Activated T-helper 1 cell treated with anti-CD3 and anti-CD28 coated beads, Interleukin-12 subunit alpha, Interleukin-12 subunit beta, Interleukin-2, Interleukin-4 antibody, amounts not matched to agents 30 ng/mL and 10 ng/mL and 1 ng/mL, durations not matched to agents 14 hours and 24 hours and 36 hours (primary cell): ENCODE measurements at regions not wholly inside any gene's neighbourhood (a gene's known extent, or its start where the extent isn't known, plus 50 kb on each side); places are given as distances from the start of the nearest gene placed in this dataset.

ENCODE experiments used
- DNase-seq: peaks from one replicate; pipeline ENCODE4 v3.0.0; 2021; ENCODE audit warnings: low spot score
- H3K27ac Mint-ChIP-seq: one replicate; pipeline ENCODE4 v1.8.0; 2021; ENCODE audit warnings: mild to moderate bottlenecking, mixed read lengths
- H3K27me3 Mint-ChIP-seq: one replicate; pipeline ENCODE4 v1.8.0; 2022; ENCODE audit warnings: mild to moderate bottlenecking, moderate library complexity, mixed read lengths; ENCODE audit not compliant: insufficient read depth
- H3K36me3 Mint-ChIP-seq: one replicate; pipeline ENCODE4 v1.8.0; 2021; ENCODE audit warnings: low read depth, mixed read lengths
- H3K4me1 Mint-ChIP-seq: one replicate; pipeline ENCODE4 v1.8.0; 2021; ENCODE audit warnings: low read depth, mixed read lengths
- H3K4me3 Mint-ChIP-seq: one replicate; pipeline ENCODE4 v1.8.0; 2021; ENCODE audit warnings: mild to moderate bottlenecking, moderate library complexity, mixed read lengths
- H3K9me3 Mint-ChIP-seq: one replicate; pipeline ENCODE4 v1.8.0; 2021; ENCODE audit warnings: mixed read lengths
- intact Hi-C: fragments of 100-400 bp; cut with micrococcal nuclease; formaldehyde crosslinking; loops from one replicate; pipeline ENCODE4 v1.15.1; 2024

- Mint-ChIP-seq H3K36me3 (peaks cover 20% of the 10 kb centered on the region), H3K27ac (no peak overlapping the region), H3K9me3 (no peaks in the 10 kb centered on the region), H3K27me3 (no peaks in the 10 kb centered on the region), H3K4me1 (peaks cover 42% of the 10 kb centered on the region), H3K4me3 (no peak overlapping the region)
- DNase-seq, result no peak
- intact Hi-C loops, result no loop called here
These were observed 130.0 kb downstream of the C9orf152 start for GRCh38 chr9:110077925-110078324.

GRCh38 chr9:110078604-110079003 lies 129.4 kb downstream of the C9orf152 start:
- no peak for DNase-seq
- Mint-ChIP-seq H3K4me1 (peaks cover 44% of the 10 kb centered on the region), H3K9me3 (no peaks in the 10 kb centered on the region), H3K4me3 (no peak overlapping the region), H3K36me3 (peaks cover 24% of the 10 kb centered on the region), H3K27me3 (no peaks in the 10 kb centered on the region), H3K27ac (no peak overlapping the region)
- intact Hi-C loops, result no loop called here

DNA sequence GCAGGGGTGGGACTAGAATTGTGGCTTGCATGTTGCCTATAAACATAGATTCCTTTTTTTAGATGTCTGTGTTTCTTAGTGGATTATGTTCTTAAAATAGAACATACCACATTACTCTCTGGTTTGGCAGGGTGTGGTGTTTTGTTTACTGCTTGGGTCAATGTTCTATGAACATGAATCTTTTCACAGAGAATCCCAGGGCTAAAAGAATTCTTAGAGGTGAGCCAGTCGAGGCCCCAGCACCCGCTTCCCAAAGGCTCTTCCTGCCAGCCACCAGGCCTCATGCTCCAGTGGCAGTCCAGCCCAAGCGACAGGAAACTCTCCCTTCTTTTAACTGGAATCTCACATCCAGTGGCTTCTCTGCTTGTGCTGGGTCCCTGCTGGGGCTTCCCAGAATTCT lies 126.6 kb downstream of the C9orf152 start:
- H3K4me3 Mint-ChIP-seq, result peak overlapping the region; percentile 52
- intact Hi-C loops, result no loop called here
- DNase-seq, result no peak
- peak overlapping the region; percentile 55 for H3K27ac Mint-ChIP-seq
- no peaks in the 10 kb centered on the region for H3K9me3 Mint-ChIP-seq
- no peaks in the 10 kb centered on the region for H3K27me3 Mint-ChIP-seq
- H3K36me3 Mint-ChIP-seq, result peaks cover 25% of the 10 kb centered on the region
- H3K4me1 Mint-ChIP-seq, result peaks cover 45% of the 10 kb centered on the region

DNA sequence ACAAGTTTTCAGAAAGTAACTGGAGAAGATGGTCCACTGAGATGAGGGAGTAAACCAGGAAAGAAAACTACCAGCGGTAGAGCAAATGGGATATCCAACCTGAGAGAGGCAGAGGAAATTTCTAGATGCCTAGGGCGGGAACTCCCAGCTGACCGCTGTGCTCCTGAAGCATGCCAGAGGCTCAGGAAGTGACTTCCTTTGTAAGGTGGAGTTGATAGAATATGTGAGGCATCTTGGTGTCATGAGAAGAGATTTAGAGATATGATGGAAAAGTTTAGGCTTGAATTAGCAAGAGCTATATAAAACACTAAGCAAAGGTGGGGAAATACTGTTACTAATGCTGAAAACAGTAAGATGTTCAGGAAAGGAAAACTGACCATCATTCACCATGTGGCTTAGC lies 124.1 kb downstream of the C9orf152 start:
- Mint-ChIP-seq H3K27me3 (no peaks in the 10 kb centered on the region), H3K4me1 (peaks cover 66% of the 10 kb centered on the region), H3K36me3 (peaks cover 29% of the 10 kb centered on the region), H3K9me3 (no peaks in the 10 kb centered on the region), H3K27ac (peak overlapping the region; percentile 1), H3K4me3 (no peak overlapping the region)
- intact Hi-C loops, result no loop called here
- DNase-seq, result no peak

DNA sequence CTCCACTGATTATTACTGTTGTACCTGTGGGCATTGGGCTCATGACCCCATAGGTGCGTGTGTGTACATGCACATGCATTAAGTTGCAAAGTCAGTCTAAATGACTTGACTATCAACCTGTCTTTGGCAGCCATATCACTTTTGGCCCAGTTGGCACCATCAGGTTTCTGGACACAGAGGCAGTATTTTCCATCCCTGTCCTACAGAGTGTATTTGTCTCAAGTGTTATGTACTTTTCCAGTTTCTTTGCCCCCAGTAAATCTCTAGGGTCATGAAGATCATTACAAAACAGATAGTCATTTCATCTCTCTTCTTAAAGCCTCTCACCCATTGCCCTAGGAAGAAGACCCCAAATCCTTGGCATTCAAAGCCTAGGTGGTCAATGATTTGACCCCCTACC lies 121.4 kb downstream of the C9orf152 start:
- Mint-ChIP-seq H3K4me1 (peaks cover 61% of the 10 kb centered on the region), H3K36me3 (peaks cover 21% of the 10 kb centered on the region), H3K27ac (no peak overlapping the region), H3K27me3 (no peaks in the 10 kb centered on the region), H3K4me3 (no peak overlapping the region), H3K9me3 (no peaks in the 10 kb centered on the region)
- no peak for DNase-seq
- intact Hi-C loops, result loop anchor here (5.0 kb wide), 1 partner anchor 56 kb away; no protein-coding TSS in a partner anchor

DNA sequence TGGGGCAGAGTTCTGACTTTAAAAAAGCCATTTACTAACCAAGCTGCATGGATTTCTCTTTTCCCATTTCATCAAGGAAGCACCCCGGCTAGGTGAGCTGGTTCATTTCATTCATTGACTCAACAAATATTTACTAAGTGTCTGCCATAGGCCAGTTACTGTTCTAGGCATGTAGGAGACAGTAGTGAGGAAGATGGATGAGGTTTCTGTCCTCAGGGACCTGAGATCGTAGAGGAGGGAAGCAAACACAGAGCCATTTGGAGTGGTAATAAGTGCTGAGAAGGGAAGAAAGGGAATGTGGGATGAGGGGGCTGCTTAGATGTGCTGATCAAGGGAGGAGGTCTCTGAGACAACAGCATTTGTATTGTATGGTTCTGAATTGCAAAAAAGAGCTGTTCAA lies 120.4 kb downstream of the C9orf152 start:
- Mint-ChIP-seq H3K27me3 (no peaks in the 10 kb centered on the region), H3K9me3 (no peaks in the 10 kb centered on the region), H3K4me1 (peaks cover 50% of the 10 kb centered on the region), H3K27ac (peak overlapping the region; percentile 37), H3K36me3 (peaks cover 19% of the 10 kb centered on the region), H3K4me3 (no peak overlapping the region)
- intact Hi-C loops, result loop anchor here (5.0 kb wide), 1 partner anchor 55 kb away; no protein-coding TSS in a partner anchor
- DNase-seq, result no peak

GRCh38 chr9:110088099-110088498 lies 119.9 kb downstream of the C9orf152 start:
- Mint-ChIP-seq H3K9me3 (no peaks in the 10 kb centered on the region), H3K27me3 (no peaks in the 10 kb centered on the region), H3K36me3 (peaks cover 17% of the 10 kb centered on the region), H3K27ac (no peak overlapping the region), H3K4me1 (peaks cover 47% of the 10 kb centered on the region), H3K4me3 (no peak overlapping the region)
- no peak for DNase-seq
- intact Hi-C loops, result loop anchor here (5.0 kb wide), 1 partner anchor 54 kb away; no protein-coding TSS in a partner anchor

GRCh38 chr9:110089681-110090370 lies 118.1 kb downstream of the C9orf152 start:
- no peak overlapping the region for H3K4me3 Mint-ChIP-seq
- no peak overlapping the region for H3K27ac Mint-ChIP-seq
- peaks cover 13% of the 10 kb centered on the region for H3K36me3 Mint-ChIP-seq
- intact Hi-C loops, result loop anchor here (5.0 kb wide), 1 partner anchor 52 kb away; no protein-coding TSS in a partner anchor
- no peaks in the 10 kb centered on the region for H3K27me3 Mint-ChIP-seq
- peaks cover 49% of the 10 kb centered on the region for H3K4me1 Mint-ChIP-seq
- no peak for DNase-seq
- no peaks in the 10 kb centered on the region for H3K9me3 Mint-ChIP-seq

GRCh38 chr9:110092792-110093191 lies 115.2 kb downstream of the C9orf152 start:
- Mint-ChIP-seq H3K4me1 (peaks cover 42% of the 10 kb centered on the region), H3K4me3 (no peak overlapping the region), H3K36me3 (peaks cover 8% of the 10 kb centered on the region), H3K27me3 (no peaks in the 10 kb centered on the region), H3K27ac (no peak overlapping the region), H3K9me3 (no peaks in the 10 kb centered on the region)
- intact Hi-C loops, result no loop called here
- DNase-seq, result no peak

GRCh38 chr9:110093417-110093816 lies 114.5 kb downstream of the C9orf152 start:
- H3K36me3 Mint-ChIP-seq, result peaks cover 8% of the 10 kb centered on the region
- no peak for DNase-seq
- H3K4me3 Mint-ChIP-seq, result no peak overlapping the region
- H3K27me3 Mint-ChIP-seq, result no peaks in the 10 kb centered on the region
- no peaks in the 10 kb centered on the region for H3K9me3 Mint-ChIP-seq
- intact Hi-C loops, result no loop called here
- H3K4me1 Mint-ChIP-seq, result peaks cover 37% of the 10 kb centered on the region
- no peak overlapping the region for H3K27ac Mint-ChIP-seq

GRCh38 chr9:110093871-110094270 lies 114.1 kb downstream of the C9orf152 start:
- DNase-seq, result no peak
- Mint-ChIP-seq H3K27ac (no peak overlapping the region), H3K9me3 (no peaks in the 10 kb centered on the region), H3K27me3 (no peaks in the 10 kb centered on the region), H3K4me3 (no peak overlapping the region), H3K4me1 (peaks cover 39% of the 10 kb centered on the region), H3K36me3 (peaks cover 10% of the 10 kb centered on the region)
- intact Hi-C loops, result no loop called here

DNA sequence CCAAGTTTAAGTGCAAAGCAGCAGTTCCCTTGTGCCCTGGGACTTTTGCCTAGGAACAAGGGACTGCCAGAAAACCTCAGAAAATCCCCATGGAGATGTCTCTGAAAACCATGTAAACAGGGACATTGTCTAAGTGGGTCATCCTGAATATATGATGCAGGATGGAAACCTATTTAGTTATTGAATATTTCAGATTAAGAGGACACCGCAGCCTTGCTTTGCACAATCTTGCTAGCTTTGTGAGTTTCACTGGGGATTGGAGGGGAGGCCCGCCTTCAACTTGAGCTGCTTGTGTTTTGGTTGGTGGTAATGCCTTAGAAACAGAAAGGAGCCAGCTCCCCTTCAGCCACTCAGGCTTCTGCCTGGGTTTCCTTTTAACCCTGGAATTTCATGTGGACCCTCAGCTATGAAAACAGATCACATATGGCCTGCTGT lies 112.8 kb downstream of the C9orf152 start:
- Mint-ChIP-seq H3K4me3 (no peak overlapping the region), H3K36me3 (peaks cover 11% of the 10 kb centered on the region), H3K27ac (no peak overlapping the region), H3K27me3 (no peaks in the 10 kb centered on the region), H3K9me3 (no peaks in the 10 kb centered on the region), H3K4me1 (peaks cover 41% of the 10 kb centered on the region)
- intact Hi-C loops, result no loop called here
- no peak for DNase-seq

GRCh38 chr9:110095776-110096175 lies 112.2 kb downstream of the C9orf152 start:
- no peak overlapping the region for H3K27ac Mint-ChIP-seq
- H3K9me3 Mint-ChIP-seq, result no peaks in the 10 kb centered on the region
- peaks cover 42% of the 10 kb centered on the region for H3K4me1 Mint-ChIP-seq
- H3K36me3 Mint-ChIP-seq, result peaks cover 11% of the 10 kb centered on the region
- intact Hi-C loops, result no loop called here
- no peaks in the 10 kb centered on the region for H3K27me3 Mint-ChIP-seq
- no peak overlapping the region for H3K4me3 Mint-ChIP-seq
- DNase-seq, result no peak
